HG02970 (cell line): ENCODE measurements at regions not wholly inside any gene's neighbourhood (a gene's known extent, or its start where the extent isn't known, plus 50 kb on each side); places are given as distances from the start of the nearest gene placed in this dataset.

Experiments
- ATAC-seq: cut with Tn5 transposase; IDR thresholded peaks from one replicate; pipeline ENCODE4 v1.9.1; 2021; ENCODE audit warnings: mild to moderate bottlenecking, moderate library complexity, moderate number of reproducible peaks; ENCODE audit not compliant: unreplicated experiment, low FRiP score

DNA sequence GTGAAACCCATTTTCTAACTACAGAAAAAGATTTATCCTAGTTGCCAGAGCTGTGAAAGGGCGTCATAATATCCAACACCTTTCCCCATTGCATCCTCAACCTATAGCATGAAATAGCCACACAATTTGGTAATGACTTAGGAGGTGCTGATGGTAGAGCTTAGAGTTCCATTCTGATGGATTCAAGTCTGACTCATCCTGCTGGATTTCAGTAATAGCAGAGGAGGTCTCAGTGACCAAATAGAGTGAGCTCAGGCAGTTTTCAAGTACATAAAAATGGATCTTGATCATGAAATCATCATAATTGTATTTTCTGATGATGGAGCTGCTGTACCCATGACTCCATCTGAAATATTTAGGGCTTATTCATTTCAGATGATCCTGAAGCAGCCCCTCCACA lies 270.7 kb upstream of the KLHL29 start:
- no peak for ATAC-seq

DNA sequence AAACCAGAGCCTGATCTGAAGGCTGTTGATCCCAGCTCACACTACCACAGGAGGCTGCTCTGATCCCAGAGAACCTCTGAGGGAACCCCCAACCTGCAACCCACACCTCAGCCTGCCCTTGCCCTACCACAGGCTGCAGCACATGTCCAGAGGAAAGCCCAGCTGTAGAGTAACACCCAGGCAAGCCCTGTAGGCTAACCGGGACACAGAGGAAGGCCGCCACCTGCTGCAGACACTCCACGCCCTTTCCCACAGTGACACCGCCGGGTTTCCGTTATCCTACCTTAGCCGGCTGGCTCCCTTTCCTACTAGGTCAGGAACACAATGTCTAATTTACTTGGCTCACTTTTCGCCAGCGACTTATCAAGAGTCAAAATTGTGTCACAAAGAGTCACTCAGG lies 266.7 kb upstream of the KLHL29 start:
- ATAC-seq = no peak

DNA sequence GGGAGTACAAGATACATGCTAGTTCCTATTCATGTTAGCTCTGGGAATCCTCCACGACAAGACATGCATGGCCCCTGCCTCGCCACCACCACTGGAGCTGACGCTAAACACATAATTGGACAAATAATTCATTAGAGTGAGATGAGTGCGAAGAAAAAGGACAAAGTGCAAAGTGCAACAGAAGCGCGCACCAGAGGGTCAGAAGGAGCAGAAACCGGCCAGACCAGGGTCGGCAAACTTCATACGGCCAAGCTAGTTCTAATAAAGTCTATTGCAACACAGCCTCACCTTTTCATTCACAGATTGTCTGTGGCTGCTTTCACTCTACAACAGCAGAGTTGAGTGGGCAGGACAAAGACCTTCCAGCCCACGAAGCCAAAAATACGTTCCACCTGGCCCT lies 266.1 kb upstream of the KLHL29 start:
- no peak for ATAC-seq

DNA sequence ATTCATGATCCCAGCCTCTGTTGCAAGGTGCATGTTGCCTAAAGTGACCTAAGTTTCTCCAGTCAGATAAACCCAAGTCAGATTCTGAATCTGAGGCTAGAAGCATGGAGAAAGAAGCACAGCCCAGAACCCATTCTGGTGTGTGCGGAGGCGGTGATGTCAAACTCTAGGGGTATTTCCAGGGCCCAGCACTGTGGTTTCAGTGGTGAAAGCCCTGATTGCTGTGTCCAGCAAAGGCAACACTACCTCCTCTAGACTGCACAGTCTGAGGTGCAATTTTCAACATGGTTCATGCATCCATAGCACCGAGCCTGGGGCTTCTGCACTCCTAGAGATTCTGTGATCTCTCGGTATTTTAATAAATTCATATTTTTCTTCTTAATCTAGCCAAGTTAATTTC lies 264.8 kb upstream of the KLHL29 start:
- ATAC-seq = no peak

DNA sequence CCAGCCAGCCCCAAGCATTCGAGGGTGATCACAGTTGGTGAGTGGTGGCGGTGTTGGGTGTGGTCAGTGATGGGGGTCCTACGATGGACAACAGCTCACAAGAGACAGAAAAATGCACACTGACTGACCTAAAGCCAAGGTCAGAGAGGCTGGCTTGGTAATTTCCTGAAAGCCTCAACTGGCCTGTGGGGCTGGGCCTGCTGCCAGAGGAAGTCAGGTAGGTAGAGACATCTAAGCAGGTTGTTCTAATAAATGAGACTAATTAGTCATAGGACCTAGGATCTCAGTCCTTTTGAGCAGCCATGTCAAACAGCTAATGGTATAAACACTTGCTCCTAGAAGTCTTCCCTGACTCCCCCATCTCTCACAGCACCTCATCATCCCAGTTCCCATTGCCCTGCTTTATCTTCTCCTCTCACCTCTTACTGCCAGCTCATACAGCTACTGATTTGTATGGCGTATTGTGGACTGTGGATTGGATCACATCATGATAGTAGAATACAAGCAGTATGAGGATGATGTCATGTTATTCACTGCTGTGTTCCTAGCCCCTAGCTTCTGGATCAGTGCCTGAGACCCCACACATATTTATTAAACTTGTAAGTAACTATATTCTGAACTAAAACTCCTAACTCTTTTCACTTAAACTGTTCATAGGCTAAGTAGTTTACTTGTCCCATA lies 262.9 kb upstream of the KLHL29 start:
- ATAC-seq = no peak

DNA sequence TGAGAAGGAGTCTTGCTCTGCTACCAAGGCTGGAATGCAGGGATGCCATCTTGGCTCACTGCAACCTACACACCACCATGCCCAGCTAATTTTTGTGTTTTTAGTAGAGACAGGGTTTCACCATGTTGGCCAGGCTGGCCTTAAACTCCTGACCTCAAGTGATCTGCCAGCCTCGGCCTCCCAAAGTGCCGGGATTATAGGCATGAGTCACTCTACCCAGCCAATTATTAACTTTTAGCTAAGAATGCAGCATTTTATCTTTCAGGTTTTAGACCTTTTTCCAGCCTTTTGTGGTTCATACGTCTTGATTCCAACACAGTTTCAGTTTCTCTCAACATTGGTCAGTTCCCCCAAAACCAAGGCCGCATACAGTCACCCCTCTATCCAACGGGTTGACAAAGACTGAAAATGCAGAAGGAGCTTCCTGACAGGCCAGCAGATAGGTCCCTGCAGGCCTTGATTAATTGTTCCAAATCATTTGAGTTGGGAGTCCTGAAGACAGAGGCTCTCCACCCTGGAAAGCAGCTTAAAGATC lies 262.2 kb upstream of the KLHL29 start:
- no peak for ATAC-seq

DNA sequence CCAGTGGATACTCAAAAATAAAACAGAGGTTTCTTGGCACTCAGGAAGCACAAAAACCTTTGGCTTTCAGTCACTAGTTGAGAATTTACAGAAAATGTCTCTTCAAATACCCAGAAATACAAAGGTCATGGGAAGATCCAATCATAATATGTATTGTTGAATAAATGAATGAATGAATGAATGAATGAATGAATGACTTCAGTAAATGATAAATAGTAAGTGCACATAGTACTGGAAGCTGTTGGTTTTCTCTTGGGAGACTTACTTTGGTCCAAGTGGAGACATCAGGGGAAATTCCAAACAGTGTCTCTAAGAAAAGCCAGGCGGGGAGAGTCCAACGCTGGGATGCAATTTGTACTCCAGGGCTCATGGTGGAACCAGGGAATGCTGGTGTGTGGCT lies 261.3 kb upstream of the KLHL29 start:
- no peak for ATAC-seq

DNA sequence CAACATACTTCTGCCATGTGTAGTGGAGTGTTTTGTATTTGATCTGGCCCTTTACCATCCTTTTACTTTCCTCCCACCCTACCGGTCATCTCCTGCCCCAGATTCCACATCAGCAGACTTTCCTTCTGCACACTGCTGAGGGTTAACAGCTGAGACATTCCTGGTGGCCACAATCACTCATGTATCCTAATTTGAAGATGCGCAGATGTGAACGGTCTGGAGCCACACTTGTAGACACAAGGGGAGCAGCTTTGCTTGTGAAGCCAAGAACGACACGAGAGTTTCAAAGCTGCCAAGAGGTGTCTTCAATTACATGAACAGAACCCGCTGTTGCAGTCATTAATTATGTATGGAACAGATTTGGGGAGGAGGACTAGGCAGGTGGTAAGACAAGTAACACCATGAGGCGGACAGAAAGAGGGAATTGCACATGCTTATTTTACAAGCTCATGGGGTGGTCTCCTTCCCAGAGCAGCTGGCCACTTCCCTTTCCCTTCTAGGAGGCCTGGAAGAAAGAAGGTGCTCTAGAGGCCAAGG lies 260.7 kb upstream of the KLHL29 start:
- ATAC-seq = no peak

DNA sequence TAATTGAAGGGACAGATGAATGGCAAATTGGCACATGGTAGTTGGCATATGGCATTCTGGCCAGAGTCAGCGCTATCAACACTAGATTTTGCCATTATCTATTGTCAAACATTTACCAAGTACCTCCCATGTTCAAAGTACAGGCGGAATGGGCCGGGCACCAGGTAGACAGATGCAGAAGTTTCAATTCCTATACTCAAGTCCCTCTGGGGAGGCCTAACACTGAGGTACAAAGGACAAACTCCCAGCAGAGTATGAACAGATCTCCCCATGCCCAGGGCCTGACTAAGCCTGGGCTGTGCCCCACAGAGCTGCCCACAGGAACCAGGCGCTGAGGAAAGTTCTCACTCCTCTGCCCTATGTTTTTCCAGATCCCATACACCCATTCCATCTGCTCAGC lies 257.5 kb upstream of the KLHL29 start:
- ATAC-seq = no peak

DNA sequence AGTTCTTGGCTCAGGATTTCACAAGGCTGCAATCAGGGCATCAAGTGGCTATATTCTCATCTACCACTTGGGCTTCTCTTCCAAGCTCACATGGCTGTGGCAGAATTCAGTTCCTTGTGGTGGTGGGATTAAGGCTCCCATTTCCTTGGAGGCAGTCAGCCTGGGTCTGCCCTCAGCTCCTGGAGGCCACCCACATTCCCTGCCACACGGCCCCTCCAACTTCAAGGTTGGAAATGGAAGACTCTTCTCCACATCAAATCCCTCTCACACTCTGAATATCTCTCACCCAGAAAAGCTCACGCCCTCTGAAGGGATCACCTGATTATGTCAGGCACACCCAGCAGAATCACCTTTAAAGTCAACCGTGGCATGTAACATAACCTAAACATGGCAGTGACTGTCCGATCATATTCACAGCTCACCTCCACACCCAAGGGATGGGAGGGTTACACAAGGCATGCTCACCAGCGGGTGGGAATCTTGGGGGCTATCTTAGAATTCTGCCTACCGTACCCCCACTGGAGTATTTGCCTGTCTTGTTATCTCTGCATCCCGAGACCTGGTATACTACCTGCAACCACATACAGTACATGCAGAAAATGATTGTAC lies 256.2 kb upstream of the KLHL29 start:
- no peak for ATAC-seq

DNA sequence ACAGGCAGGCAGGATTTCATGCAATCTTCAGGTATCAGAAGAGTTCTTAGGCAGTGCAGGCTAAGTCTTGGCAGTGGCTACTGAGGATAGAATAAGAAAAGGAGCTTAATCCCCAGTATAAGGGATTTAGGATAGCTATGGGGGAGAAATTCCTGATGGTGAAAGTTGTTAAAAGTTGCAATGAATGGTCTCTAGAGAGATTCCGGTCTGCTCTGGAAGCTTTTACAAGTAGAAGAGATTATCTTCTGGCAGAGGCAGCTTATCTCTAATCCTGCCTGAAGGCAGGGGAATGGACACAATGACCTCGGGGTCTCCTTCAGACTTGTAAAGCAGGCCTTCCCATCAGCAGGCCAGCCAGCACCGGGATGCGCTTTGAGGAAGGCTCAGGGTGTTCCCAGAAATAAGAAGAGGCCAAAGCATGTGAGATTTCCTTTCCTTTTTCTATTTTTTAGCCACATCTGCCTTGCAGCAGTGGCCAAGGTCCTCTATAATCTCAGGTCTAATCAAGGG lies 253.9 kb upstream of the KLHL29 start:
- no peak for ATAC-seq

DNA sequence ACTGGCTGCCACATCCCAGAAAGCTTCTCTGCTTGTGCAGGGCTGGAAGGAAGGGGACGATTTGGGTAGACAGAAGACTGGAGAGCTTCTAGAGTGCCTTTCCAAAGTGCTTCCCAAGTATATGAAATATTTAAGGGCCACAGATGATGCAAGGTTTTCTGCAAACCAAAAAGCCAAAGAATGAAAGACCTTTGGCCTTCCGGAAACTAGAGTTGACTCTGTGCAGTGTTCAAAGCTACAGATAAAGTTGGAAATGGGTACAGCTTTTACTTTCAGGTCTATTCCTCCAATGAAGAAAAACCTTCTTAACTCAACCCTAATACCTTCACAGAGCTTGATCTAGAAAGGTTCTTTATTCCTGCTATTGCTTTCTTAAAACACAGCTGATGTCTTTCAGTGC lies 253.0 kb upstream of the KLHL29 start:
- ATAC-seq = no peak

DNA sequence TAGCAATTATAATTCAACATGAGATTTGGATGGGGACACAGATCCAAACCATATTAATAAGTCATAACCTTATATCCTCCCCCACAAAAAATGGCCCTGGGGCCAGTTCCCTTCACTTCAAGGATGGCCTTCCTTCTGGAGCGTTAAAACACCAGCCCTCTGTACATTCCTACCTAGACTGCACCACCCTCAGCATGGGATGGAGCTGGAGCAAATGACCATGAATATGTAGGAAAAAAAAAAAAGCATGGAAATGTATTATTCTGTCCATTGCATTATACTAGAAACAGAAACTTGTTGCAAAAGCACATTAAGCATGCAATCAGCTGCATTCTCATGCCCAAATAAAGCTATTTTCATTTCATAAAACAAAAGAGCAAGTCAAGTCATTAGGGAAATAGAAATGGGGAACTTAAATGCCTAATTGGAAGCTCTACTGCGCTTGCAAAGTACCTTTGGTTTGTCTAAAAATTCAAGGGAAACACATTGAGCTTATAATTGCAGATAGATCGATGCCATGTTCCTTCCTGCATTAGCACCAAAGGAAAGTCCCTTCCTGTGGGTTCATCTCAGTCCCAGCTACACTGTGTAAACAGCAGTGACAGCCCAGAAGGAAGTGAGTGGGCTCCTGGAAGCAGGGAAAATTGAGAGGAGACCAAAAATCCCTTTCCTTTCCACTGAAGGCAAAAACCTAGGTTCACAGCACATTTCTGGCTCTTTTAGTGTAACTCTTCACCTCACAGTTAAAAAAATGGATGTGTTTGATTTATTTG lies 252.0 kb upstream of the KLHL29 start:
- ATAC-seq = no peak

DNA sequence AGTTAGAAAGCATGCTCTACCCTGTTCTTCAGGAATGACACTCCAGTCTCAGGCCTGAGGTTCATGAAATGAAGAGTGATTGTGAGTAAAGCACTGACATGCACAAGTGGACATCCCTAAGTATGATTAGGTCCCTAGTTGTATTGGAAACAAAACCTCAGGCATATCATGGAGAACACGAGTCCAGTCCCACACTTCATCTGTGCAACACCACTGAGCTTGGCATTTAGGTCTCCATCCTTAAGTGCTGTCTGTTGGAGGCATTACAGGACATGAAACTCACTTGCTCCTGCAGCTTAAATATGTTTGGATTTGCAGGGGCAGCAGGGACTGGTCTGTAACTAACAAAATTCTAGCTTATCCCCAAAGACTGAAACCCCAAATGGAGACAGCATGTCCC lies 250.3 kb upstream of the KLHL29 start:
- no peak for ATAC-seq

DNA sequence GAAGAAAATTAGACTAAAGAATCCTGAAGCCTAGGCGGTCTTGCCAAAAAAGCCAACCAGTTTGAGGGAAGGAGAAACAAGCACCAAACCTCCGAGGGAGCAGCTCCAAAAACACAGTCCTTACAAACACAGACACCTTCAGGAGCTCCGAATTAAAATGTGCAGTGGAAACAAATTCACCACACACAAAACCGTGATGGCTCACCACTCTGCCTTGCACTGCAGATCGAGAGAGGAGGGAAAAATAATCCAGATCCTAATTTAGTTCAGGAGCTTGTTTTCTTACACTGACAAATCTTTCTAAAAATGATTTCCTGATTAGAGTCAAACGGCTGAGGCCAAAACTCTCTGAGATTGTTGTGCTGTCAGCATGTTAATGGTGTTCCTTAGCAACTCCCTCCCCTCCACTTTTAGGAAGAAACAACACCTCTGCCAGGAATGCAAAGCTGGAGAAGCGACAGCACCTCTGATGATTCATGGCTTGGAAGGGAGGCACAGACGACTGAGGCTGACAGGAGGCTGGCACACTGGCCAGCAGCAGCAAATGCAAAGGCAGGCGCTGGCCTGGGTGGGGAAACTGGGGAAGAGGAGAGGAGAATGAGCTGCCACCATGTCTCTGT lies 249.4 kb upstream of the KLHL29 start:
- no peak for ATAC-seq

DNA sequence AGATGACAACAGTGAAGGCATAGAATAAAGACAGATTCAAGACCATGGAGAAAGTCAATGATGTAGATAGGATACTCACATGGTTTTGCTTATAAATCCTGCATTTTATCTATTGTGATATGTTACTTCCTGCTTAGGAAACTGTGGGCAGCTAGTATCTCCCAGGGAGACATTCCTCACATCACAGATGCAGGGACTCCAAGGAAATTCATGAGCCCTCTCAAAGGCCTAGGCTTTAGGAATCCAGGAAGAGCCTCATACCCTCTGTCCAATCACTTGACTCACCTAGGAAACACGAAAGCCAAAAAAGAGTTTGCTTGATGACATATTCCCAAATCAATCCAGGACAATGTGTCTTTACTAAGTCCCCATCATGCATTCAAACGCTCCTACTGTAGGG lies 247.8 kb upstream of the KLHL29 start:
- no peak for ATAC-seq

DNA sequence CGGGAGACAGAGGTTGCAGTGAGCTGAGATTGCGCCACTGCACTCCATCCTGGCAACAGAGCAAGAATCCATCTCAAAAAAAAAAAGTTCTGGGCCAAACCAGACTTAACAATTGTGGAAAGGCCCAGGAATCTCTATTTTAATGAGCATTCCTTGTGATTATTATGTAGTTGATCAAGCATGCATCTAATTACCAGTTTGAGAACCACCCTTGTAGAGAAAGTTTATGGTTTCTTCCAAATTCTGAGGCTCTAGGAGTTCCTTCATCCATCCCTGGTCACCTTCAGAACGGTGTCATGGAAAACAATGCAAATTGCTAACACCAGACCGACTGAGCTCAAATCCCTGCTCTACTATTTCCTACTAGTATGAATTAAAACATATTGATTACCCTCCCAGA lies 246.3 kb upstream of the KLHL29 start:
- ATAC-seq = no peak

DNA sequence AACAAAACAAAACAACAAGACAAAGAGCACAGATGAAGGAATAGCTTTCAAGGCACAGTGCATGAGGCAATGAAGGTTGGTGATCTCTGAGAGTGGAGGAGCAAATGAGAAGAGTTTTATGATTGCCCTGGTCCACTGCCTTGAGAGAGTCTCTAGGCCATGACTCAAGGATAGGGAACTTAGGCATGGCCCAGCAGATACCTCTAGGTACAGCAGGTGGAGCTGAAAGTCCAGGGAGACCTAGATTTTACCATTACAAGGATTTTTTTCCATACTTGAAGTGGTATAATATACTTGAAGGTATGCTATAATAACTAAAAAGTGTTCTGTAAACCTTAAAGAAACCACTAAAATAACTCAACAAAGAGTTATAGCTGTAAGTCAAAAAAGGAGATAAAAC lies 239.5 kb upstream of the KLHL29 start:
- ATAC-seq = no peak

DNA sequence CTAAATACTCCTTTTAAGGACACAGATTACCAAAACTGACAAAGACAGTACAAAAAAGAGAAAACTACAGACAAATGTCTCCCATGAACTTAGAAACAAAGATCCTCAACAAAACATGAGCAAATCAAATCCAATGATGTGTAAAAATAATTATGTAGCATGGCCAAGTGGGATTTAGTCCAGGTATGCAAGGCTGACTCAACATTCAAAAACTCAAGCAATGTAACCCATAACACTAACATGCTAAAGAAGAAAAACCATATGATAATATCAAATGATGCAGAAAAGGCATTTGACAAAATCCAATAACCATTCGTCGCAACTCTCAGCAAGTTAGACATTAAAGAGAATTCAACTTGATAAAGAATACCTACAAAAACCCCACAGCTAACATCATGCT lies 239.0 kb upstream of the KLHL29 start:
- no peak for ATAC-seq

DNA sequence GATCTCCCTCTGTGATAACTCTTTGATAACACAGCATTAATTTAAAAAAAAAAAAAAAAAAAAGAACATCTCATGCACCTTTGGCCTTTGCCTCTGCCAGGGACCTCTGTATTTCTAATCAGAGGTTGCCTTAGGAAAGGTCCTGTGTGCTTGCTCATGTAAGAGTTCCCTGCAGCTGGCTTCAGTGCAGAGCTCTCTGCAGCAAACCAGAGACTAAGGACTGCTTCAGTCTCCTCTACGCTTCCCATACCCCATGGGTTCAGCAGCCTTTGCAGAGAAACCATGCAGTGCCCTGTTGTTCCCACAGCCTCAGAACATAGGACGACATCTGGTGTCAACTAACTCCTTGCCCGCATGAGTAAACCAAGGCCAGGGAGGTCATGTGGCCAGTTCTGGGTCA lies 236.6 kb upstream of the KLHL29 start:
- ATAC-seq = no peak

DNA sequence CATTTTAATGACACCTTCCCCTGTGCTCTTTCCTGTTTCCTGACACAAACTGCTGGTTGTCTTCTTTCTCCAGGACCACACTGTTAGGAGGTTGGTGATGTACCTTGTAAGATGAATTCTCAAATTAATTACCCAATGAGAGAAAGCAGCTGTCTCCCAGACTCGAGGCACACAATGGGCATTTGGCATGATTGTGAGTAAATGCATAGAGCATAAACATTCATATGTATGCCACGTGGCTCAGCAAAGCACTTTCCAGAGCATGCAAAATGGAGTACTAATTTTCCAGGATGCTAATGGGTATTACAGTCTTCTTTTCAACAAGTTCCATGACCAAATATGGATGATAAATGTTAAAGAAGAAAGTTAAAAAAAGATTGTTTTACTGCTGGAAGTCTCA lies 235.2 kb upstream of the KLHL29 start:
- ATAC-seq = no peak
